ENCODE measurements at regions not wholly inside any gene's neighbourhood (a gene's known extent, or its start where the extent isn't known, plus 50 kb on each side); places are given as distances from the start of the nearest gene placed in this dataset. TPM values are rescaled to one million over a fixed set of nuclear protein-coding genes. Genes with fewer than 3 reads are reported as not detected.

- H3K27me3 Mint-ChIP-seq (ENCODE audit: low read depth in 3 of 3), result peaks cover 0 to 3% (median 2%) of the 10 kb centered on the region in 3 donors
- Histone ChIP-seq H3K4me3 (replicated peaks in 1 of 3; ENCODE audit: low read depth in 2 of 3, low read length in 3 of 3) (no peak overlapping the region), H3K4me1 (ENCODE audit: control insufficient read depth in 1 of 2, insufficient read depth in 2 of 2, low read length in 2 of 2) (no peaks in the 10 kb centered on the region), H3K9ac (ENCODE audit: insufficient read depth, low read length, poor library complexity, severe bottlenecking) (no peak overlapping the region), H3K27me3 (ENCODE audit: control insufficient read depth in 2 of 2, insufficient read depth in 2 of 2, low read length in 2 of 2) (no peaks in the 10 kb centered on the region), H3K9me3 (replicated peaks in 1 of 2; ENCODE audit: control insufficient read depth in 1 of 2, insufficient read depth in 1 of 2, low read length in 2 of 2) (no peaks in the 10 kb centered on the region), H3K4me2 (replicated peaks; ENCODE audit: extremely low read depth, low read length, poor library complexity, severe bottlenecking) (no peak overlapping the region), H3K27ac (ENCODE audit: low read depth in 1 of 2, low read length in 2 of 2) (no peak overlapping the region), H4K20me1 (ENCODE audit: insufficient read depth, low read length) (no peaks in the 10 kb centered on the region), H3K36me3 (replicated peaks in 1 of 2; ENCODE audit: control insufficient read depth in 1 of 2, insufficient read depth in 2 of 2, low read length in 2 of 2) (no peaks in the 10 kb centered on the region), H3K79me2 (ENCODE audit: insufficient read depth, low read length) (no peaks in the 10 kb centered on the region), H2AFZ (ENCODE audit: insufficient read depth, low read depth, low read length, poor library complexity, severe bottlenecking) (no peak overlapping the region)
- intact Hi-C loops (cut with micrococcal nuclease), result no loop called here
- no peak overlapping the region for H3K27ac Mint-ChIP-seq
- peaks cover 2% of the 10 kb centered on the region for H3K4me1 Mint-ChIP-seq
- DNase-seq, result no peak
- H3K4me3 Mint-ChIP-seq, result no peak overlapping the region
- no peaks in the 10 kb centered on the region for H3K9me3 Mint-ChIP-seq
- TF ChIP-seq CTCF (IDR thresholded peaks at IDR 0.05), result no peak
- 80% methylated on average over 1 of the region's 7 CpGs for WGBS (ENCODE audit: insufficient coverage)
- H3K36me3 Mint-ChIP-seq, result no peaks in the 10 kb centered on the region
Observed at GRCh38 chr2:143819764-143820163, 690.5 kb downstream of the ARHGAP15 start.

GRCh38 chr2:143819190-143819735 lies 690.0 kb downstream of the ARHGAP15 start:
- Histone ChIP-seq H3K9ac (ENCODE audit: insufficient read depth, low read length, poor library complexity, severe bottlenecking) (no peak overlapping the region), H3K27me3 (ENCODE audit: control insufficient read depth in 2 of 2, insufficient read depth in 2 of 2, low read length in 2 of 2) (no peaks in the 10 kb centered on the region), H3K4me1 (ENCODE audit: control insufficient read depth in 1 of 2, insufficient read depth in 2 of 2, low read length in 2 of 2) (no peaks in the 10 kb centered on the region), H3K79me2 (ENCODE audit: insufficient read depth, low read length) (no peaks in the 10 kb centered on the region), H4K20me1 (ENCODE audit: insufficient read depth, low read length) (no peaks in the 10 kb centered on the region), H3K36me3 (replicated peaks in 1 of 2; ENCODE audit: control insufficient read depth in 1 of 2, insufficient read depth in 2 of 2, low read length in 2 of 2) (no peaks in the 10 kb centered on the region), H3K4me3 (replicated peaks in 1 of 3; ENCODE audit: low read depth in 2 of 3, low read length in 3 of 3) (no peak overlapping the region), H3K27ac (ENCODE audit: low read depth in 1 of 2, low read length in 2 of 2) (no peak overlapping the region), H2AFZ (ENCODE audit: insufficient read depth, low read depth, low read length, poor library complexity, severe bottlenecking) (no peak overlapping the region), H3K4me2 (replicated peaks; ENCODE audit: extremely low read depth, low read length, poor library complexity, severe bottlenecking) (no peak overlapping the region), H3K9me3 (replicated peaks in 1 of 2; ENCODE audit: control insufficient read depth in 1 of 2, insufficient read depth in 1 of 2, low read length in 2 of 2) (no peaks in the 10 kb centered on the region)
- Mint-ChIP-seq H3K27me3 (ENCODE audit: low read depth in 3 of 3) (peaks cover 0 to 3% (median 2%) of the 10 kb centered on the region in 3 donors), H3K27ac (peak overlapping the region in 1 of 7 donors; percentile 44), H3K4me3 (no peak overlapping the region), H3K4me1 (peaks cover 2% of the 10 kb centered on the region), H3K36me3 (no peaks in the 10 kb centered on the region), H3K9me3 (no peaks in the 10 kb centered on the region)
- 0% methylated on average over 1 of the region's 1 CpG for WGBS (ENCODE audit: insufficient coverage)
- intact Hi-C loops (cut with micrococcal nuclease), result no loop called here
- no peak for DNase-seq
- no peak for TF ChIP-seq CTCF (IDR thresholded peaks at IDR 0.05)

Small RNA genes lying in the stretch of these regions (small RNA-seq; reads per million reads assigned to genes)
- gene RF00019 (ENCODE audit: insufficient read length, low read depth), result not detected

All from CD14-positive monocyte (primary cell).